KBM-7 (cell line): ENCODE measurements at regions not wholly inside any gene's neighbourhood (a gene's known extent, or its start where the extent isn't known, plus 50 kb on each side); places are given as distances from the start of the nearest gene placed in this dataset.
A peak's percentile ranks its signal among the peaks of the same experiment; 100 is the strongest.

Source experiments
- DNase-seq: peaks from one replicate; pipeline ENCODE4 v3.0.0-alpha.2; 2015
- in situ Hi-C: fragments of 300-500 bp; cut with MboI; formaldehyde crosslinking; loops from 2 replicates; pipeline ENCODE4 v1.14.3; 2020; ENCODE audit warnings: low sequenced_read_pairs, low pct_unique_long_range_greater_than_20kb, mixed read lengths

- in situ Hi-C loops = no loop called here
Measured at GRCh38 chr3:132230156-132231000, 86.8 kb upstream of the ACP3 start.

GRCh38 chr3:132231633-132232032 lies 85.6 kb upstream of the ACP3 start:
- peak; percentile 59 for DNase-seq
- in situ Hi-C loops = no loop called here

More at GRCh38 chr3:132230156-132231000, 86.8 kb upstream of the ACP3 start:
- DNase-seq = no peak

GRCh38 chr3:132232231-132232792 lies 84.9 kb upstream of the ACP3 start:
- no peak for DNase-seq
- in situ Hi-C loops = no loop called here

- no peak for DNase-seq
- in situ Hi-C loops = no loop called here
Measured at GRCh38 chr3:132236701-132237651, 80.2 kb upstream of the ACP3 start.

- no peak for DNase-seq
- in situ Hi-C loops = no loop called here
Measured at GRCh38 chr3:132237652-132238032, 79.6 kb upstream of the ACP3 start.

- in situ Hi-C loops = no loop called here
- DNase-seq = no peak
Measured at GRCh38 chr3:132239587-132239986, 77.6 kb upstream of the ACP3 start.

GRCh38 chr3:132241776-132242514 lies 75.3 kb upstream of the ACP3 start:
- in situ Hi-C loops = no loop called here
- DNase-seq = no peak

GRCh38 chr3:132242790-132243189 lies 74.4 kb upstream of the ACP3 start:
- DNase-seq = no peak
- in situ Hi-C loops = no loop called here

GRCh38 chr3:132245552-132246142 lies 71.6 kb upstream of the ACP3 start:
- in situ Hi-C loops = no loop called here
- no peak for DNase-seq

GRCh38 chr3:132246212-132246611 lies 71.0 kb upstream of the ACP3 start:
- in situ Hi-C loops = no loop called here
- DNase-seq = no peak

GRCh38 chr3:132247211-132247610 lies 70.0 kb upstream of the ACP3 start:
- no peak for DNase-seq
- in situ Hi-C loops = no loop called here

GRCh38 chr3:132248490-132248889 lies 68.7 kb upstream of the ACP3 start:
- in situ Hi-C loops = no loop called here
- DNase-seq = no peak

- peak; percentile 75 for DNase-seq
- in situ Hi-C loops = no loop called here
Measured at GRCh38 chr3:132253262-132253878, 63.8 kb upstream of the ACP3 start.

- in situ Hi-C loops = no loop called here
- DNase-seq = no peak
Measured at GRCh38 chr3:132254076-132254755, 63.0 kb upstream of the ACP3 start.

GRCh38 chr3:132255041-132255745 lies 62.0 kb upstream of the ACP3 start:
- in situ Hi-C loops = no loop called here

GRCh38 chr3:132256989-132257388 lies 60.2 kb upstream of the ACP3 start:
- DNase-seq = peak; percentile 82
- in situ Hi-C loops = no loop called here

More at GRCh38 chr3:132255041-132255745, 62.0 kb upstream of the ACP3 start:
- DNase-seq = no peak

- in situ Hi-C loops = no loop called here
- peak; percentile 43 for DNase-seq
Measured at GRCh38 chr3:132261506-132261905, 55.7 kb upstream of the ACP3 start.
